ENCODE measurements at regions not wholly inside any gene's neighbourhood (a gene's known extent, or its start where the extent isn't known, plus 50 kb on each side); places are given as distances from the start of the nearest gene placed in this dataset.

DNA sequence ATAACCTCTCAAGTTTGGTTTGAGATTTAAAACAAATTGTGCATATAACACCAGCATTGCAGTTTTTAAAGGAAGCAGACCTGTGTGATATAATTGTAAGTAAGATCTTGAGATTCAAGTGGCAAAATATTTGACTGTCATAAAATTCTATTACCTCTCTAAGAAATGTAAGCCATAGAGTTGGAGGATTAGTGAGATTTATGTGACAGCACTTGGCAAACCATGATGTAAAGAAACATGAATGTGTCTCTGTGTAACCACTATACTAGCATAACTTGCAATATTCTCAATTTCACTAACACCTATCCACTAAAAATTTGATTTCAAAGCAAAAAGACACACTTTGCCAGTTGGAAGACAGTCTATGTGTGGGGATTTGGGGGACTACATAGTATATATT is 190.2 kb upstream of the SSTR4 start:
- no peak overlapping the region for H3K4me3 ChIP-seq
- no peak overlapping the region for H3K4me2 ChIP-seq (ENCODE audit: insufficient read depth, low read length)
- H3K4me1 ChIP-seq (replicated peaks in 1 of 2; ENCODE audit: control insufficient read depth in 2 of 2, insufficient read depth in 2 of 2, low read length in 2 of 2), result no peaks in the 10 kb centered on the region; a peak in 2 of 5 replicates
- no peaks in the 10 kb centered on the region for H3K9me3 ChIP-seq (replicated peaks; ENCODE audit: control insufficient read depth, insufficient read depth, low read depth, low read length)
- no peaks in the 10 kb centered on the region for H4K20me1 ChIP-seq (replicated peaks; ENCODE audit: control insufficient read depth, insufficient read depth, low read length)
- H2AFZ ChIP-seq (ENCODE audit: low read depth, low read length), result no peak overlapping the region
- no peaks in the 10 kb centered on the region for H3K27me3 ChIP-seq (ENCODE audit: control insufficient read depth in 2 of 2, insufficient read depth in 2 of 2, low read length in 2 of 2)
- H3K36me3 ChIP-seq (ENCODE audit: control insufficient read depth, insufficient read depth, low read length), result no peaks in the 10 kb centered on the region
- DNase-seq (ENCODE audit: extremely low read depth in 1 of 4, low spot score in 3 of 4) (no peak), FAIRE-seq (no peak), ATAC-seq (no peak)
- no peaks in the 10 kb centered on the region for H3K9me1 ChIP-seq (ENCODE audit: control insufficient read depth, insufficient read depth, low read length)
- ChIA-PET CTCF (ENCODE audit: low intra/inter-chr PET ratio) (no interaction called here), POLR2A (no interaction called here)
- H3K27ac ChIP-seq (ENCODE audit: extremely low read depth, low read depth, low read length), result no peak overlapping the region
- in situ Hi-C loops (cut with MboI) (no loop called here), intact Hi-C loops (cut with micrococcal nuclease) (no loop called here)
- BruUV-seq (replicated peaks), result no TSS peak
- TF ChIP-seq MEIS2 (IDR thresholded peaks at IDR 0.05; ENCODE audit: partially characterized antibody), result peak; percentile 30
- no peak for TF ChIP-seq SRSF7 (optimal IDR thresholded peaks at IDR 0.05; ENCODE audit: low read depth, low read length)
- TF ChIP-seq, protein P1, sequence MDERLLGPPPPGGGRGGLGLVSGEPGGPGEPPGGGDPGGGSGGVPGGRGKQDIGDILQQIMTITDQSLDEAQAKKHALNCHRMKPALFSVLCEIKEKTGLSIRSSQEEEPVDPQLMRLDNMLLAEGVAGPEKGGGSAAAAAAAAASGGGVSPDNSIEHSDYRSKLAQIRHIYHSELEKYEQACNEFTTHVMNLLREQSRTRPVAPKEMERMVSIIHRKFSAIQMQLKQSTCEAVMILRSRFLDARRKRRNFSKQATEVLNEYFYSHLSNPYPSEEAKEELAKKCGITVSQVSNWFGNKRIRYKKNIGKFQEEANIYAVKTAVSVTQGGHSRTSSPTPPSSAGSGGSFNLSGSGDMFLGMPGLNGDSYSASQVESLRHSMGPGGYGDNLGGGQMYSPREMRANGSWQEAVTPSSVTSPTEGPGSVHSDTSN (CRISPR knock-in tag; IDR thresholded peaks at IDR 0.05; ENCODE audit: low read depth), result no peak
- TF ChIP-seq, protein P1 (tag; conservative IDR thresholded peaks at IDR 0.05; ENCODE audit: low read depth), result peak; percentile 49; the same call in 1 of the 2 replicates
- no peak overlapping the region for H3K9ac ChIP-seq (ENCODE audit: insufficient read depth in 1 of 2, low read depth in 2 of 2, low read length in 2 of 2)
- H3K79me2 ChIP-seq (ENCODE audit: control insufficient read depth, insufficient read depth, low read length), result no peaks in the 10 kb centered on the region

DNA sequence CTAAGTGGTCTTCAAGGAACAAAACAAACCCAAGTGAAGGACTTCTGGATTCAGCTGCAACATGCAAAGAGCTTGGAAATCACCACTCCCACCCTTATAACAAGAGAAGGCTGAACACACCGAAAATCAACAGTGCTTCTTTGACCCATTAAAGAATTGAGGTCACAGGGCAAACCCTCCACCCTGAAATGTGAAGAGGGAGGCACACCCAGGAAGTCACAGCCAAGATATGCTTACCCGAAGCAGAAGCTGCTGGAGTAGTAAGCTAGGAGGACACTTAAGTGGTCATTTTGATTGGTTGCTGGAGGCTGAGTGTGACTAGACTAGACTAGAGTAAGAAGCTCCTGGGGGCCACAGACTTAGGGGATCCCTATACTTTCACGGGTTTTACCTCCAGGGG is 188.2 kb upstream of the SSTR4 start:
- Histone ChIP-seq H3K27me3 (ENCODE audit: control insufficient read depth in 2 of 2, insufficient read depth in 2 of 2, low read length in 2 of 2) (no peaks in the 10 kb centered on the region), H3K4me3 (no peak overlapping the region), H2AFZ (ENCODE audit: low read depth, low read length) (no peak overlapping the region), H4K20me1 (replicated peaks; ENCODE audit: control insufficient read depth, insufficient read depth, low read length) (no peaks in the 10 kb centered on the region), H3K9me3 (replicated peaks; ENCODE audit: control insufficient read depth, insufficient read depth, low read depth, low read length) (no peaks in the 10 kb centered on the region), H3K4me1 (replicated peaks in 1 of 2; ENCODE audit: control insufficient read depth in 2 of 2, insufficient read depth in 2 of 2, low read length in 2 of 2) (no peaks in the 10 kb centered on the region; a peak in 2 of 5 replicates), H3K27ac (ENCODE audit: extremely low read depth, low read depth, low read length) (no peak overlapping the region), H3K9ac (ENCODE audit: insufficient read depth in 1 of 2, low read depth in 2 of 2, low read length in 2 of 2) (no peak overlapping the region), H3K4me2 (ENCODE audit: insufficient read depth, low read length) (no peak overlapping the region), H3K9me1 (ENCODE audit: control insufficient read depth, insufficient read depth, low read length) (no peaks in the 10 kb centered on the region), H3K79me2 (ENCODE audit: control insufficient read depth, insufficient read depth, low read length) (no peaks in the 10 kb centered on the region), H3K36me3 (ENCODE audit: control insufficient read depth, insufficient read depth, low read length) (no peaks in the 10 kb centered on the region)
- BruUV-seq (replicated peaks), result no TSS peak
- CTCF ChIA-PET (ENCODE audit: low intra/inter-chr PET ratio), result no interaction called here
- in situ Hi-C loops (cut with MboI) (no loop called here), intact Hi-C loops (cut with micrococcal nuclease) (no loop called here)
- WGBS (ENCODE audit: insufficient coverage, low coverage, missing lambda C conversion rate), result 0% methylated on average over 2 of the region's 3 CpGs
- POLR2A ChIA-PET, result interaction anchor here (0.6 to 1.2 kb wide), 2 partner anchors 13 to 51 kb away, joined by 4 read pairs; no protein-coding TSS in a partner anchor
- ATAC-seq, result no peak
- no peak for DNase-seq (ENCODE audit: extremely low read depth in 1 of 4, low spot score in 3 of 4)
- no peak for FAIRE-seq
- TF ChIP-seq RFX1 (IDR thresholded peaks at IDR 0.05), result no peak
- no peak for TF ChIP-seq ZNF77 (CRISPR knock-in tag; IDR thresholded peaks at IDR 0.05)
- TF ChIP-seq ESRRB (CRISPR knock-in tag; IDR thresholded peaks at IDR 0.05; ENCODE audit: borderline replicate concordance), result no peak
- no peak for TF ChIP-seq NELFE (IDR thresholded peaks at IDR 0.05; ENCODE audit: insufficient read depth, insufficient read length)
- TF ChIP-seq, protein P2, sequence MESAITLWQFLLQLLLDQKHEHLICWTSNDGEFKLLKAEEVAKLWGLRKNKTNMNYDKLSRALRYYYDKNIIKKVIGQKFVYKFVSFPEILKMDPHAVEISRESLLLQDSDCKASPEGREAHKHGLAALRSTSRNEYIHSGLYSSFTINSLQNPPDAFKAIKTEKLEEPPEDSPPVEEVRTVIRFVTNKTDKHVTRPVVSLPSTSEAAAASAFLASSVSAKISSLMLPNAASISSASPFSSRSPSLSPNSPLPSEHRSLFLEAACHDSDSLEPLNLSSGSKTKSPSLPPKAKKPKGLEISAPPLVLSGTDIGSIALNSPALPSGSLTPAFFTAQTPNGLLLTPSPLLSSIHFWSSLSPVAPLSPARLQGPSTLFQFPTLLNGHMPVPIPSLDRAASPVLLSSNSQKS (CRISPR knock-in tag; IDR thresholded peaks at IDR 0.05), result no peak
- TF ChIP-seq PHB2 (IDR thresholded peaks at IDR 0.05; ENCODE audit: low read depth), result no peak
- TF ChIP-seq ZNF217 (CRISPR knock-in tag; IDR thresholded peaks at IDR 0.05), result no peak
- TF ChIP-seq PHB (CRISPR knock-in tag; IDR thresholded peaks at IDR 0.05), result no peak
- no peak for TF ChIP-seq ZBTB1 (CRISPR knock-in tag; IDR thresholded peaks at IDR 0.05; ENCODE audit: borderline replicate concordance, low read depth)
- no peak for TF ChIP-seq CBX5 (IDR thresholded peaks at IDR 0.05; ENCODE audit: borderline replicate concordance, low read depth)
- no peak for TF ChIP-seq MEIS2 (IDR thresholded peaks at IDR 0.05; ENCODE audit: partially characterized antibody)
- TF ChIP-seq SIRT6 (IDR thresholded peaks at IDR 0.05; ENCODE audit: low read depth, low read length), result no peak

All from K562 (cell line).